ENCODE measurements at regions not wholly inside any gene's neighbourhood (a gene's known extent, or its start where the extent isn't known, plus 50 kb on each side); places are given as distances from the start of the nearest gene placed in this dataset.

DNA sequence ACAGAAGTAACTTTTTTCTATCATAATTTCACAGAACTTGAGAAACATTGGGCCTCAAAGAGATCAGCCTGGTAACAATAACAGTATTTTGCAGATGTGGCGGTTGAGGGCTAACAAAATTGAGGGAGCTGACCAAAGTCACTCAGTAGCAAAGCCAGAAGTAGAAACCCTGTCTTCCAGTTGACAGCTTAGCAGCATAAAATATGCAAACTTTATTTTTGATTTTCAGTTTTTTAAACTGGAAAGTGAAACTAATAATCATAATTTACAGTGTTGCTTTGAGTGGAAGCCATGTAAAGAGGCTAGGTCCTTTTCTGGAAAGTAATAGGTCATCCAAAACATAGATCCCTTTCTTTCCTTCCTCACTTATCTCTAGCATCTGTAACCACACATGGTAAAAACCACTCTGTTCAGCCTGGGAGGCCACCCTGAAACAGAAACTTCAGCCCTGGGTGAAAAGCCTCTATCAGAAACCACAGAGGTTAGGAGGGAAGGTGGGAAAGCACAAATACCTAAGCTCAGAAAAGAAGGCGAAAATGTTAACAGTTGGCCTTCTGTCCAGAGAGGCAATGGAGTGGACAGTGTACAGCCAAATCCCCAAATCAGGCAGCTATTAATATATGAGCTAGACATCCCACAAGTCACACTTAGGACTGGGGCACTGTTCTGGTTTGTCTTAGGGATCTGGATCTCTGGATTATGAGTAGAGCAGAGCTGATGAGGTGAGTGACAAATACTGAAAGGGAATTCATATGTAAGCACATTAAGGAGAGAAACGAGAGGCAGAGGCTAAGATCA lies 61.1 kb upstream of the ARSJ start:
- no peak for TF ChIP-seq TBP (IDR thresholded peaks at IDR 0.05; ENCODE audit: low read depth, low read length)
- no peak for TF ChIP-seq EP300 (IDR thresholded peaks at IDR 0.05; ENCODE audit: borderline replicate concordance in 1 of 2, low read depth in 2 of 2, low read length in 2 of 2)
- TF ChIP-seq CEBPB (IDR thresholded peaks at IDR 0.05; ENCODE audit: low read depth, low read length) = no peak
- TF ChIP-seq, protein P1, sequence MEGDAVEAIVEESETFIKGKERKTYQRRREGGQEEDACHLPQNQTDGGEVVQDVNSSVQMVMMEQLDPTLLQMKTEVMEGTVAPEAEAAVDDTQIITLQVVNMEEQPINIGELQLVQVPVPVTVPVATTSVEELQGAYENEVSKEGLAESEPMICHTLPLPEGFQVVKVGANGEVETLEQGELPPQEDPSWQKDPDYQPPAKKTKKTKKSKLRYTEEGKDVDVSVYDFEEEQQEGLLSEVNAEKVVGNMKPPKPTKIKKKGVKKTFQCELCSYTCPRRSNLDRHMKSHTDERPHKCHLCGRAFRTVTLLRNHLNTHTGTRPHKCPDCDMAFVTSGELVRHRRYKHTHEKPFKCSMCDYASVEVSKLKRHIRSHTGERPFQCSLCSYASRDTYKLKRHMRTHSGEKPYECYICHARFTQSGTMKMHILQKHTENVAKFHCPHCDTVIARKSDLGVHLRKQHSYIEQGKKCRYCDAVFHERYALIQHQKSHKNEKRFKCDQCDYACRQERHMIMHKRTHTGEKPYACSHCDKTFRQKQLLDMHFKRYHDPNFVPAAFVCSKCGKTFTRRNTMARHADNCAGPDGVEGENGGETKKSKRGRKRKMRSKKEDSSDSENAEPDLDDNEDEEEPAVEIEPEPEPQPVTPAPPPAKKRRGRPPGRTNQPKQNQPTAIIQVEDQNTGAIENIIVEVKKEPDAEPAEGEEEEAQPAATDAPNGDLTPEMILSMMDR (IDR thresholded peaks at IDR 0.05; ENCODE audit: control extremely low read depth in 1 of 3, insufficient read depth in 1 of 3, low read depth in 1 of 3, low read length in 3 of 3) = no peak
- no peak for TF ChIP-seq MAFK (IDR thresholded peaks at IDR 0.05; ENCODE audit: low read depth, low read length)
- no peak for TF ChIP-seq POLR2AphosphoS5 (IDR thresholded peaks at IDR 0.05; ENCODE audit: low read depth, low read length)
- no peak for TF ChIP-seq POLR2A (IDR thresholded peaks at IDR 0.05; ENCODE audit: control extremely low read depth in 1 of 2, low read depth in 2 of 2, low read length in 2 of 2)
- no peak for TF ChIP-seq RBBP5 (IDR thresholded peaks at IDR 0.05; ENCODE audit: borderline replicate concordance, low read depth, low read length)
- no peak for TF ChIP-seq RFX5 (IDR thresholded peaks at IDR 0.05; ENCODE audit: borderline replicate concordance, low read depth, low read length)
- TF ChIP-seq, protein P2, sequence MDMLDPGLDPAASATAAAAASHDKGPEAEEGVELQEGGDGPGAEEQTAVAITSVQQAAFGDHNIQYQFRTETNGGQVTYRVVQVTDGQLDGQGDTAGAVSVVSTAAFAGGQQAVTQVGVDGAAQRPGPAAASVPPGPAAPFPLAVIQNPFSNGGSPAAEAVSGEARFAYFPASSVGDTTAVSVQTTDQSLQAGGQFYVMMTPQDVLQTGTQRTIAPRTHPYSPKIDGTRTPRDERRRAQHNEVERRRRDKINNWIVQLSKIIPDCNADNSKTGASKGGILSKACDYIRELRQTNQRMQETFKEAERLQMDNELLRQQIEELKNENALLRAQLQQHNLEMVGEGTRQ (IDR thresholded peaks at IDR 0.05; ENCODE audit: low read length) = no peak

All from H1 (cell line).